ENCODE measurements at regions not wholly inside any gene's neighbourhood (a gene's known extent, or its start where the extent isn't known, plus 50 kb on each side); places are given as distances from the start of the nearest gene placed in this dataset.
A peak's percentile ranks its signal among the peaks of the same experiment; 100 is the strongest.
"Not testable (repeated sequence)": the region's sequence is repeated elsewhere in the genome, so short reads cannot be mapped to it uniquely, and the experiment has no call there.

DNA sequence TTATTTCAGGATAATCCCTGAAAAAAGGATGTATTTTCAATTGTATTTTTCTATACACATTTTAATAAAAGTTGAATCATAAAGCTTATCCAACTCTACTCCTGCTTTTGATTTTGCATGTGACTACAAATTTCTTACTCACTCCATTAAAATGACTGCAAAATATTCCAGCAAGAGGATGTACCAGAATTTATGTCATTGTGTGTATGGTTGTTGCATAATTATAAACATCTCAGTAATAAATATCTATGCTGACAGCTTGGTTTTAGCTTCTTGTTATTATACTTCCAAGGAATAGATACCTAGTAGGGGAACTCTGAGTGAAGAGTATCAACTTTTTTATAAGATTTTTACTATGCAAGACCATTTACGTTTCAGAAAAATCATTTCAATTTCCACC is 463.2 kb upstream of the RUNX1 start:
- peak; percentile 58 for DNase-seq

DNA sequence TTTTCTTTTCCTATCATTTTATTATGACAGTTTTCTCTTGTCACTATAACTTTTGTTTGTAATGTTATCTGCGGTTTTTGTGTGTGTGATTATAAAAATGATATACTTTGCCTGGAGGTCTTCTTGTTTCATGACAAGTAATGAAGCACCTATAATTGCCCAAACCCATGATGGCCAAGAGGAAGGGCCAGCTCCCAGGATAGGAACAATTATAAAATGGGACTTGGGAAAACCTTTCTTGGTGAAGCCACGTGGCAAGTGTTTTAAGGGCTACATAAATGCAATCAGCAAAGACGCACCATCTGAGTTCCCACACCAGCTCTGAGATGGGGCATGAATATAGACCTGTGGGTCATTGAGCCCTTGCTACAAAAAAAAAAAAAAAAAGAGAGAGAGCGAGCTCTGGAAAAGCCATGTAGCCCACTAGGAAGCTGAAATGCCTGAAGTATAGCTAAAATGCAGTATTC is 462.6 kb upstream of the RUNX1 start:
- DNase-seq, result no peak

DNA sequence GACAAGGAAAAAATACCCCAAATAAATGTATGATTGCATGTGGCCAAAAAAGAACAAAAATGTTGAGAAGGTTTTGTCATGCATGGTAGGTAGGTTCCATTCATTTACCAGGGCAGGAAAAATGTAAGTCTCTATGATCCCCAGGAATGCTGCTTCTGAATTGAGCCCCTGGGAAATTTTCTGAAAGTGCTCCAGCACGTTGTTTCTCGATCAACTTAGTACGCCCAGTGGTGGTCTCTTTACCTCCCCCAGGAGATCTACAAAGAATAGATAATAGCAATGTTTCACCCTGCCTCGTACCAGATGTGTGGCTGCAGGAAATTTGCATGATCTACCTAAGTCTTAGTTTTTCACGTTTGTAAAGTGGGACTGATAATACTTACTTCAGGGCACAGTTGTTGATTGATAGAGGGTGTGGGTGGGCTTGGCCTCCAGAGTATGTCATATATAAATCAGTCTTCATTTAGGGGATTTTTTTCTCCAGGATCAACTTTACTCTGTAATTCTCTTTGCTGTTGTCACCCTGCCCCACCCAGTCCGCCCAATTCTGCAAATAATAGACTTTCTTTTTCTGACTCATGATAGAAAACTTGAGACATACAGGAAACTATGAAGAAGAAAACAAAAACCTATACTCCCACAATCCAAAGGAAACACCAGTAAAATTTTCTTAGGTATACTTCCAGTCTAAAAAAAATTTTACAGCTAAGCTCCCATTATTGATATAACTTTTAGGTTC is 462.0 kb upstream of the RUNX1 start:
- peak; percentile 89 for DNase-seq

DNA sequence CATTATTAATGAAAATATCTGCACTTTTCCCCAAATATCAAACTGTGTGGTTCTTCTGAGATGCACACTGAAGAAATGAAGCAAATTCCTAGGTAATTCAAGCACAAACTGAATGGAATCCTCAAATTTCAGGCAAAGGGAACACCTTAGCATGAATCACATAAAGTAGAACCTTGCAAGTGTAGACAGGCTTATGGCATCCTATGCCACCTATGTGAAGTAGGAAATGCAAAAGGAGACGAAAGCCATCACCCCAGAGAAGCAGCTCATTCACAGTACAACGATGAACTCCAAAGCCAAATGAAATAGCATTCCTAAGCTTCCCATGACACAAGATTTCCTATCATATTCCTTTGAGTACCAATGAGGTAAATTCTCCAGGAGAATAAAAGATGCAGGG is 461.2 kb upstream of the RUNX1 start:
- no peak for DNase-seq

DNA sequence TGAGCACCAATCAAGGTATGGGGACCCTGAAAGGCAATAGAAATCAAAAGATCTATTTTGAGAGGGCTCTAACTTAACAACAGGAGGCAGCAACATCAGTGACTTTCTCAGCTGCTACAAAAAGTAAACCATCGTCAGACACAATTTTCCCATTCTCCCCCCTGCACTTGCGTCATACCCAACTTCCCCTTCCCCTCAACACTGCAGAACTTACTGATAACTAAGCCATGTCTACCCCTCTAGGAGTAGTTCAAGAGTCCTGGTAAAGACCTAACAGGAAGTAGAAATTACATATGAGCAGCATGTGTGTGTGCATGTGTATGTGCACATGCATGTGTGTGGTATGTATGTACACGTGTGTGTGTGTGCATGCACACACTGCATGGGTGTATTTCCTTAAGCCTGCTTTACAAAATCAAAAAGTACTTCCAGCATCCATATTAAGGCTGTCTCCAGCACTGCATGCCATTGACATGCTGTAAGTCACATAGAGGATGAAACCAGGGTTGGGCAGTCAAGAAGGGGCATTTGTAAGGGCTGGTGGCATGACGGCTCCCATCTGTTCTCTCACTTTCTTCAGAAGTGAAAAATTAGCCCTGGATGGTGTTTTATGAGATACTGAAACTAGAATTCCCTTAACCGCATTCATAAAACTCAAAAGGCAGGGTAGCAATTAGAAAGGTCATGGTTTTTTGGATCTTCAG is 460.1 kb upstream of the RUNX1 start:
- peak; percentile 81 for DNase-seq

DNA sequence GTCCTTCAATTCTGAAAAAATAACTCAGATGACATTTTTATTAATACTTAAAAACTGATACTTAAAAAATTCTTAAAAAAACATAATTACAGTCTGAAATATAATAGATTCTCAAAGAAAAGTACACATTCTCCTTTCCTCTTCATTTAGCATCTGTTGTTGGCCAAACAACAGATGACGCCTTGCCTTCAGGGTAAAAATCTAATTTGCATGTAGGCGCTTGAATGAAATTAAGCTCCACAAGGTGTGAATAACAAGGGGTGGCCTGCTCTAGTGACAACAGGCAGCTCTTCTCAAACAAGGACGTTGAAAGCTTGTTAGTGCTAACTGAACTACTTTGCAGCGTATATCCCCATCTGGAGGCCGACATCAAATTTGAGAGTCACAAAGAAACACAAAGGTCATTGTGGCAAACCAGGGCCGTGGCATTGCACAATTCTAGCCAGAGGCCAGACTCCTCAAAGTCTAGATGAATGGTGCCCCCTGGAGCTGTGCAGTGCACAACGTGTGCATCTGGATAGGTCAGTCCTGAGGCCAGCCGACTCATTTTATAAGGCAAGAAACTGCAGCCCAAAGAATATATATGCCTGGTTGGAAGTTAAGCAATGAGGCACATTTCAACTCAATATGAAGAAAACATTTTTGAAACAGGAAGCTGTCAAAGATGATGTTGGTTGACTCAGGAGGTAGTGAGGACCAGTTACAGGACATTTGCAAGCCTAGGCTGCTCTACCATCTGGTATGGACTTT is 459.2 kb upstream of the RUNX1 start:
- DNase-seq, result peak; percentile 96

DNA sequence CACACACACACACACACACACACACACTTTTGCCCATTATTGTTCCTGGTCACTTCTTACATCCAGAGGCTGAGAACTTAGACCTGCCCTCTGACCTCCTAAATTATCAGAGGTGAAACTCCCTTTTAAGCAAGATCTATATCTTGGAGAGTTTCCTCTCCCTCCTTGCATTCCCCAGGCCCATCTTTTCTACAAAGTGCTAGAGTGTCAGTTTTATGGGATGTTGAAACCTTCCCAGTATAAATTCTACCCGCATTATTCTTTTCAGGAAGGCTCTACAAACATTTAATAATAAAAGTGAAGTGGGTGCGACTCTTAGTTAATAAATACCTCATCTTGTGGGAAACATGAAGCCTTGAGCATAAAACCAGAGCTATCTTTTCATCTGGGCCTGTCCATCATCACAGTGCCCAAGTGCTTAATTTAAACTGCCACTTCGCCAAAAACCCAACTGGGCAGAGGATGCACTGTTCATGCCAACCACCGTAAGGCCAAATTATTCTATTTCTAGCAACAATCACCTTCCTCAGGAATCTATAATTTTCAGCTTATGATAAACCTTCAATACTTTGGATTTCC is 458.2 kb upstream of the RUNX1 start:
- no peak for DNase-seq

DNA sequence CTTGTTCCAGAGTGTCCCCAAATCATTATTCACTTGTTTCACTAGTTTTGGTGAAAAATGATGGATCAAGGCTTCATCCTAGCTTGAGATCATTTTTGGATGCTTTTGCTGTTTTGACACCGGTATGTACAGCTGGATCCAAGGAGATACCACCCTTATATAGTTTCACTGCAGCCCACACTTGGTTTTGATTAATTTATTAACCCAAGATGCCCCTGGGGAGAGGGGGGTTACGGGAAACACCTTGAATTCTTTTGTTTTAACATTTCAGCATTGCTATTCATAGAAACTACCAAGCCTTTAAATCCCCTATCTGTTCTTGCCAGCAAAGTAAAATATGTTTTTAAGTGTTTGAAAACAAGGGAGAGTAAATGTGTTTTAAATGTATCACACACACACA is 457.7 kb upstream of the RUNX1 start:
- DNase-seq, result no peak

DNA sequence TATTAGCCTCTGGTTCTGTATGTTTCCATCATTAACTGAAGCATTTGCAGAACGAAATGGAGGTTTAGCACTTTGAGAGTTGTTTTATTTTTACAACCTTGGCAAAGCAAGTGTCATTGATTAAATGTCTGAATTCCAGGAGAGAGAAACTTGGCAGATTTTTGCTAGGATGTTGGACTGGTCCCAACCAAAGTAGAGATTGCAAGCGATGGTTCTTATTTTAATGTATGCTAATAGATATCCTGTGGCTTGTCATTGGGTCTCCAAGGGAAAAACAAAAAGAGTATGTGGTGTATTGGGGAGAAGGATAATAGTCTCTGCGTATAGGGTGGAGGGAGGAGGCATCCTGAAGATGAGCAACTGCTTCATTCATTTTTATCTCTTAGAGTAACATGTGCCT is 457.2 kb upstream of the RUNX1 start:
- DNase-seq, result no peak

DNA sequence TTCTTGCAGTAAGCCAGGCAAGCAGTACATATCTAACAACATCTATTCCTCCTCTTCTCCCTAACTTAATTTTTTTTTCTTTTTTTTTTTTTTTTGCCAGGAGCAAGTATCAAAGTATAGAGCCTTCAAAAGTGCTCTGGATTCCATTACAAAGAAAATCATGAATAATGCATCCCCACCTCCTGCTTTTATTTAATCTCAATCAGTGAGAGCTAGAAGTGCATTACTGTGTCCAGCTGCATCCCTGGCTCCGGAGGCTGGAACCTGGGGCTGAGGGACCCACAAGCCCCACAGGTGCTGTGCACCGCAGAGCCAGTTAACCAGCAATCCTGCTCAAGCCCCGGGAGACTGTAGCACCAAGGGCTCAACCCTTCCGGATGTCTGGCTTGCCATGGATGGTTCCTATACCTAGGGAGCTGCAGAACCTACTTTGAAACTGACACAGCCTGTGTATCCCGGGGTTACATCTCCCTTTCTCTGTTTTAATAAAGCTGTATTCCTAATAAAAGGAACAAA is 455.9 kb upstream of the RUNX1 start:
- no peak for DNase-seq

DNA sequence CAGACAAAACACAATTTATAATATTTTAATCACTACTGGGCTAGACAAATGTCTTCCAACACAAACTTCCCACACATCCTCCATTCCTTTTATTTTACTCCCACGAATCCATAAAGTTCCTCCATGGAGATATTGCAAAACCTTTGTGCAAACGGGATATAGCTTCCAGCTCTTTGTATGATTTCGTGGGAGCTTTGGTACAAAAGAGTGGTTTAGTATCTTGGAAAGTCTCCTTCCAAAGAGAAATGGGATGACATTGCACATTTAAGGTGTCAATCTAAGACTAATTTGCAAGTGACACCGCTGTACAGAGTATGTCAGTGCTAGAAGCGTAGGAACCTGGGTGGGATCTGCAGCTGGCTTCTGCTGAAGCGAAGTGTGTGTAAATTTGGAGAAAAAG is 455.2 kb upstream of the RUNX1 start:
- DNase-seq, result no peak

DNA sequence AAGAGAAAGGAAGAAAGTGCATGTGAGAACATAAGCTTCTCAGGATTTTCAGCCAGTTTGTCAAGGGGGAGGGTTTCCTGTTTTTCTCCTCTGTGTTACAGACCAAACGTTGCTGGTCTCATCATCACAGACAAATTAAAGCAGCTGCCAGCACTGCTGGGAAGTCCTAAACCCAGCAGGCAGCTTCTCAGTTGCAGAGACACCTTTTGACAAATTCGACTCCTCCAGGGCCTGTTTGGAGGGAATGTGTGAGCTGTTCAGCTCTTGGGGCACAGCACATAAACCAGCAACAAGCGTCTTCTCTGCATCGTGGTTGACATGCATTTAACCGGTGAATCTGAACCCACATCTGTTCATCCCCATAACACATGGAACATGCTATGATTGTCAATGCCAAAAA is 454.6 kb upstream of the RUNX1 start:
- peak; percentile 76 for DNase-seq

DNA sequence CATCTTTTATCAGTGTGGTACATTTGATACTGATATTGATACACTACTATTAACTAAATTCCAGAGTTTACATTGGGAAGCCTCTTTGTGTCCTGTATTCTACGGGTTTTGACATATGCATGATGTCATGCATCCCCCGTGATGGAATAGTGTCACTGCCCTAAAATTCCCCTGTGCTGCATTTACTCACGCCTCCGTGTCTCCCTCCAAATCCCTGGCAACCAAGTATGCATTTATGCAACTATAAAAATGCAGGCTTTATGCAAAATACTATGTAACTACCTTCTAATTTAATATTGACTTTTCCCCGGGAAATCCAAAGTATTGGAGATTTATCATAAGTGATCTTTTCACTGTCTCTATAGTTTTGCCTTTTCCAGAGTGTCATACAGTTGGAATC is 453.7 kb upstream of the RUNX1 start:
- DNase-seq, result peak; percentile 81

DNA sequence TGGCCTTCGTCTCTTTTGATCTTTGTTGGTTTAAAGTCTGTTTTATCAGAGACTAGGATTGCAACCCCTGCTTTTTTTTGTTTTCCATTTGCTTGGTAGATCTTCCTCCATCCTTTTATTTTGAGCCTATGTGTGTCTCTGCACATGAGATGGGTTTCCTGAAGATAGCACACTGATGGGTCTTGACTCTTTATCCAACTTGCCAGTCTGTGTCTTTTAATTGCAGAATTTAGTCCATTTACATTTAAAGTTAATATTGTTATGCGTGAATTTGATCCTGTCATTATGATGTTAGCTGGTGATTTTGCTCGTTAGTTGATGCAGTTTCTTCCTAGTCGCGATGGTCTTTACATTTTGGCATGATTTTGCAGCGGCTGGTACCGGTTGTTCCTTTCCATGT is 448.4 kb upstream of the RUNX1 start:
- DNase-seq, result not testable (repeated sequence)

DNA sequence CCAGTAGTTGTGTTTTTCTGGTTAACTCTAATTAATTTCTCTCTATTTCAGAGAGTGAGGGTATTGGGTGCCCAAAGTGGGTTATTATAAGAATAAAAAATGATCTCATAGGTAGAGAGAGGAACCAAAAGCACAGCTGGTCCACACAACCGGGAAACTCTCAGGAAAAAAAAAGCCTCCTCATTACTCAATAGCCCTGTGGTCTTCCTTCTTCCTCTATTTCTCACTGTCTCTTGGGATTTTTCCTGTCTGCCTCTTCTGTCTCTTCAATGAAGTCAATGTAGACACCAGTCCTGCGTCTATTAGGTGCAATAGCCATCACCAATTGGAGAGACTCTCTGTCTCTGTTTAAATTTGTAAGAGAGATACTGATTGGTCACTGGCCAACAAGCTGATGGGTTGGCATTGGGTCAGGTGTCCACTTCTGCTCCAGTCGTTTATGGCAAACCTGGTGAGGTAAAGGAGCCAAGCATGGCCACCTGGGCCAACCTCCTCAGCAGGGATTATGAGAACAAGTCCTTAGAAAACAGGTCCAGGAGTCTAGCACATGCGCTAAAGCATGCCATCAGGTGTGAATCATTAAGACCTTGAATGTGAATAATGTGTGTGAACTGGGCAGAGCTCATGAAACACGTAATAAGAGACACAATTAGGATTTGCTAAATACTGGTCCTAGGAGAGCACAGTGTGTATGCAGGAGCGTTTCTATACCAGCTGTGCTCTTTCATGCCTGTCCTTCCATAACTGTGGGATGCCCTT is 443.0 kb upstream of the RUNX1 start:
- DNase-seq, result peak; percentile 96

DNA sequence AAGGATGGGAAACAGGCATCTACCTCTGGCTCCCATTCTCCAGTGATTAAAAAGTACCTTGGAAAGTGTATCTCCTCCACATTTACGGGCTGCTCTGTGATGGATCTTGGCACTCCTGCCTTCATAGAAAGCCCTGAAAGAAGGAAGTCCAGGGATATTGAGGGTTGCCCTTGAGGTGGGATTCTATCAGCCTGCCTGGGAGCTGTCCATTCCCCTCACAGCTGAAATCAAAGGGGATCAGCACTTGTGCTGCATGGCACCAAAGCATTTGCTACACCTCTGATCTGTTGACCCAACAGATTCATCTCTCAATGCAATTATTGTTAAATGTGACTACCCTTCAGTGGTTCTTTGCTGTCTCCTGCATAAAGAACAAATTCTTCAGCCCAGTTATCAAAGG is 442.0 kb upstream of the RUNX1 start:
- no peak for DNase-seq

DNA sequence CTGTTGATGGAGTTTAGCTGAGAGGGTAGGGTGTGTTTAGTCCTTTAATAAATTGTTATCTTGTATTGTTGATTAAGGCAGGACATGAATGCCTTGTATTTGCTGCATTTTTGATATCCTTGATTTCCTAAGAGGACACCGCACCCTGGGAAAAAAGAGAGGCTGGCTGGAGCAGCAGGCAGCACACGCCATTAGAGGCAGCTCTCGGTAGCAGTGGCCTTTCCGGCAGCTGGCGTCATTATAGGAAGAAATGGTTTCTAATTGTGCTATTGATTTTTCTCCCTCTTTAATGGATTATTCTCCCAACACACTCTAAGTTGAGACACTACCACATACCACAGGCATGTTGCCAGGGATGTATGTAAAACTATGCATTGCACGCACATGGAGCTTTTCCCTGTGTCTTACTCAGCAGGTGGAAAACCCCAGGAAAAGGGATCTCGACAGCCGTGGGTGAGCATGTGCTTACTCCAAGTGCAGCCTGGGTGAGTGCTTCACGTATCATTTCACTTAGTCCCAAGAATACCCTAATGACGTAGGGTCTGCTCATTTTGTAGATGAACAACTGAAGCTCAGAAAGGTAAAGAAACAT is 440.4 kb upstream of the RUNX1 start:
- DNase-seq, result peak; percentile 21

DNA sequence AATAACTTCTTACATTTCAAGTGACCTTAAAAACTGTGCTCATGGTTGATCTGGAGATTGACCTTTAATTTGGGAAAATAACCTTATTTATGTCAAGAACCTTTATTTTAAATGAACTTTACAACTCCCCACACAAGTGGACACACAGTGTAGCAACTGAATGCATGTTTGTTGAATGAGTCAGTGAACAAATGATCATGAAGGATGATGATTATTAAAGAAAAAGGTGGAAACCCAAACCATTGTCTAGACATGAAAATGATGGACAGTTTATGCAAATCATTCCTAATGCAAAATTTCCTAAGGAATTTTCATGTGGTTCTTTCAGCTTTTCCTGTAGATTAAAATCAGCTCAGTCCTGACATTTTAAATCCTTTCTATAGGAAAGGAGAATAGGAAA is 439.8 kb upstream of the RUNX1 start:
- peak; percentile 45 for DNase-seq

DNA sequence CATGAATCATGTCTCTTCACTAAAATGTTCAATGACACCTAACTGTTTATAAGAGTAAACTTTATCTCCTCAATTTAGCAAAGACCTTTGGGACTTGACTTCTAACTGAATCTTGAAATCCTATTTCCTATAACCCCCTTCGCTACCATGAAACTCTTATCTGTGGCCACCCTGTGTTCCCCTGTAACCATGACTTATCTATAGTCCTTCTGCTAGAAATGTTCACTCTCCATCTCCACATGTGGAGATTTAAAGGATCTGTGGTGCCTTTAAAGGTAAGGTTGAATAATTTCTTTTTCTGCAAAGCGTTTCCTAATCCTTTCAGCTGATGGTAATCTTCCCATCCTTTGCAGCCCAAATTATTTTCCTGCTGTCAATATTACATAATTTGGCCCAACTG is 436.3 kb upstream of the RUNX1 start:
- DNase-seq, result no peak

DNA sequence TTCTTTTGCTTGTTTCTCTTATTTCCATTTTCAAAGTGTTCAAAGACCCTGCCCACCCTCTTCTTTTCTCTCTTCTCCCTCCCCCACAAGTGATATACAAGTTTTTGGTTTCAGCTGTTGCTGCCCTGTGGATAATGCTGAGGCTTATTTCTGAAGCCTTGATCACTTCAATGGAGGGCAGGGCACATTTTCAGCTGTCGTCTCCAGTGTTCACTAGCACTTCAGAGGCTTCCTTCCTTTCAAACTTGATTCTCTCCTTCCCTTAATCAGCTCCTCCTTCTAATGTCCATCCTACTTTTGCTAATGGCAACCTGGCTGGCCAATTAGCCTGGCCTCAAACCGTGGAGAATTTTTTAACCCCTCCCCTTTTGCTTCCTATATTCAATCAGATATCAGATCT is 435.7 kb upstream of the RUNX1 start:
- no peak for DNase-seq

DNA sequence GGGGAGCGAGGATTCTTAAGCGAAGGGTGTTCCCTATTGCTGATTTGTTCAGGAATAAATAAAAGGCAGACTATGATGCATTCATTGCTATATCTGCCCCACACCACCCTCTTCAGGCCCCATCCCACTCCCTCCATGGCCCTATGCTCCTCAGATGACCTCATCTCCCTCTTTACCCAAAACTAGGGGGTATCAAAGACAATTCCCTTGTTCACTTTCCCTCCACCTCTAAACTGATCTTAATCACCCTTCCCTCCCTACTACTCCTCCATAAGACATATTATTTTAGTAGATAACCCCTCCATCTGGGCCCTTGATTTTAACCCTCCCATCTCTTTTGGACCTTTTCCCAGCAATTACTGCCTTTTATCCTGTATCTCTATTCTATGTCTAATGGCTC is 434.9 kb upstream of the RUNX1 start:
- DNase-seq, result no peak

Measured in inflammatory macrophage treated with lipopolysaccharide for 4 hours (primary cell).